ENCODE measurements at regions not wholly inside any gene's neighbourhood (a gene's known extent, or its start where the extent isn't known, plus 50 kb on each side); places are given as distances from the start of the nearest gene placed in this dataset.

DNA sequence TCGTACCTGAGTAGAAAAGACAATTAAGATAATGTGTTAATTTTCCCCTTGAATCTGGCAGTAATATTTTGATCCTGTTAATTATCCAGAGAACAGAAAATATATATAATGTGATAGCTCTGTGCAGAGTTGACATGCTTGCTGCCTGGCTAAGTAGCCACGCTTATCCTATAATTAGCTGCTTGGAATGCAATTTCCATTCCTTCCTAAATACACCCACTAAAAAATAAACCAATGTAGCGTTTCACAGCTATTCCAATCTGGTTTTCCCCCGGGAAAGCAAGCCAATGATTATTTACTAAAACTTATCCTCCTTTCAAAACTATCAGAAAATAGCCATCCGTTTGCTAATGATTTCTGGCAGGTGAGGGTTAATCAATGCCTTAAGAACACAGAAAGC lies 134.5 kb upstream of the IRX5 start:
- TF ChIP-seq REST (IDR thresholded peaks at IDR 0.05; ENCODE audit: low read depth) (no peak), RAD21 (IDR thresholded peaks at IDR 0.05; ENCODE audit: low read depth) (no peak), EGR1 (IDR thresholded peaks at IDR 0.05) (no peak), CEBPB (IDR thresholded peaks at IDR 0.05) (no peak), CREB1 (IDR thresholded peaks at IDR 0.05; ENCODE audit: low read depth) (no peak), YY1 (IDR thresholded peaks at IDR 0.05; ENCODE audit: low read depth) (no peak), TEAD4 (IDR thresholded peaks at IDR 0.05) (no peak), TAF1 (IDR thresholded peaks at IDR 0.05; ENCODE audit: low read depth) (no peak), EP300 (IDR thresholded peaks at IDR 0.05; ENCODE audit: borderline replicate concordance) (no peak), NFIC (IDR thresholded peaks at IDR 0.05) (no peak)
- TF ChIP-seq, protein P1, sequence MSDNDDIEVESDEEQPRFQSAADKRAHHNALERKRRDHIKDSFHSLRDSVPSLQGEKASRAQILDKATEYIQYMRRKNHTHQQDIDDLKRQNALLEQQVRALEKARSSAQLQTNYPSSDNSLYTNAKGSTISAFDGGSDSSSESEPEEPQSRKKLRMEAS (IDR thresholded peaks at IDR 0.05) = no peak
